GM12878 (cell line): ENCODE measurements at regions not wholly inside any gene's neighbourhood (a gene's known extent, or its start where the extent isn't known, plus 50 kb on each side); places are given as distances from the start of the nearest gene placed in this dataset.

Source experiments
- ATAC-seq: fragments of 200-7000 bp; cut with Tn5 transposase; 3 replicates; pipeline ENCODE4 v1.9.1; 2020; ENCODE audit warnings: mild to moderate bottlenecking, moderate library complexity
- BruUV-seq: library from RNA; stranded (reverse); fragments of 400-500 nt; replicated peaks from 2 replicates; lab custom pipeline; 2021; lab: Mats Ljungman, UMichigan
- CTCF ChIA-PET: fragments of 300-600 bp; sonication (Branson Sonifier 250); formaldehyde crosslinking; extraction: SDS; loops from one replicate; lab custom pipeline; 2021; ENCODE audit warnings: inconsistent platforms; lab: Yijun Ruan, JAX
- POLR2A ChIA-PET: fragments of 350-600 bp; formaldehyde crosslinking; extraction: SDS; loops from one replicate; lab custom pipeline; 2021; ENCODE audit warnings: inconsistent platforms; lab: Charles Lee
- RAD21 ChIA-PET: fragments of 300-600 bp; sonication (Branson Sonifier 250); formaldehyde crosslinking; loops from one replicate; lab custom pipeline; 2023; ENCODE audit warnings: antibody characterized with exemption; ENCODE audit not compliant: unreplicated experiment; lab: Charles Lee
- SMC1A ChIA-PET: fragments of 300-600 bp; sonication (Branson Sonifier 250); formaldehyde crosslinking; loops from one replicate; lab custom pipeline; 2023; ENCODE audit not compliant: unreplicated experiment, uncharacterized antibody; lab: Charles Lee
- DNase-seq: peaks from one replicate; pipeline ENCODE4 v3.0.0-alpha.2; 2011; ENCODE audit warnings: low read depth, low spot score
- FAIRE-seq: peaks from 3 replicates; lab custom pipeline; 2011; peaks lifted over from hg19 to GRCh38; lab: Jason Lieb, UNC
- H2AFZ ChIP-seq: 2 replicates; pipeline ENCODE4 v1.6.0; 2011; ENCODE audit warnings: low read depth, low read length, control low read depth; ENCODE audit not compliant: control insufficient read depth
- H3K27ac ChIP-seq: 2 replicates; pipeline ENCODE4 v1.5.1; 2011; ENCODE audit warnings: control low read depth; ENCODE audit not compliant: control insufficient read depth, insufficient read depth
- H3K27me3 ChIP-seq, 2 experiments: replicated peaks in 1 of 2; 2 replicates each; pipeline versions ENCODE4 v1.6.0 to v1.6.1; 2011; ENCODE audit warnings: low read length in 1 of 2; ENCODE audit not compliant: control insufficient read depth in 2 of 2, insufficient read depth in 2 of 2
- H3K36me3 ChIP-seq, 2 experiments: 2 replicates each; pipeline ENCODE4 v1.5.1; 2011; ENCODE audit warnings: low read length in 1 of 2; ENCODE audit not compliant: control insufficient read depth in 2 of 2, insufficient read depth in 2 of 2
- H3K4me1 ChIP-seq: 2 replicates; pipeline ENCODE4 v1.6.1; 2011; ENCODE audit warnings: mild to moderate bottlenecking, low read length, moderate library complexity, mixed read lengths; ENCODE audit not compliant: control insufficient read depth, insufficient read depth
- H3K4me2 ChIP-seq: 2 replicates; pipeline ENCODE4 v1.6.0; 2011; ENCODE audit warnings: control low read depth; ENCODE audit not compliant: control insufficient read depth, insufficient read depth
- H3K4me3 ChIP-seq: fragments of 200-600 bp; sonication (generic); 2 replicates; pipeline ENCODE4 v1.5.1; 2016
- H3K79me2 ChIP-seq: 2 replicates; pipeline ENCODE4 v1.6.0; 2011; ENCODE audit warnings: low read length; ENCODE audit not compliant: control insufficient read depth, insufficient read depth
- H3K9ac ChIP-seq: 2 replicates; pipeline ENCODE4 v1.8.0; 2011; ENCODE audit warnings: low read length, control low read depth, mixed read lengths; ENCODE audit not compliant: control insufficient read depth, insufficient read depth
- H3K9me3 ChIP-seq: replicated peaks from 3 replicates; pipeline ENCODE4 v1.5.1; 2011; ENCODE audit warnings: mild to moderate bottlenecking, low read length; ENCODE audit not compliant: control insufficient read depth, insufficient read depth
- H4K20me1 ChIP-seq: 2 replicates; pipeline ENCODE4 v1.6.0; 2011; ENCODE audit not compliant: control insufficient read depth, insufficient read depth
- FOXM1 ChIP-seq: IDR thresholded peaks from 2 replicates; pipeline ENCODE4 v1.6.1; 2012; ENCODE audit warnings: low read depth, mild to moderate bottlenecking, inconsistent platforms, low read length, moderate library complexity
- IKZF2 ChIP-seq, 2 experiments: fragments of 450-650 bp; IDR thresholded peaks; 2 replicates each; pipeline ENCODE4 v1.6.1; 2017; ENCODE audit warnings: mild to moderate bottlenecking in 2 of 2, moderate library complexity in 2 of 2
- IRF4 ChIP-seq: IDR thresholded peaks from 2 replicates; pipeline ENCODE4 v1.6.1; 2011; ENCODE audit warnings: low read depth, low read length
- MXI1 ChIP-seq: fragments of 150-350 bp; IDR thresholded peaks from 2 replicates; pipeline ENCODE4 v1.6.1; 2011; ENCODE audit warnings: low read depth, mild to moderate bottlenecking, inconsistent platforms, low read length, improper control_type of control experiment
- PML ChIP-seq: IDR thresholded peaks from 2 replicates; pipeline ENCODE4 v1.6.1; 2012; ENCODE audit warnings: low read length, inconsistent platforms
- WGBS: methylation state at CpG from one replicate; pipeline ENCODE4 v1.1.6; 2016; ENCODE audit warnings: low lambda C conversion rate; ENCODE audit not compliant: insufficient replicate concordance, insufficient coverage; ENCODE audit errors: missing lambda C conversion rate; 5-methylcytosine and 5-hydroxymethylcytosine counted together
- in situ Hi-C: fragments of 300-500 bp; cut with MboI; formaldehyde crosslinking; loops from 9 replicates; pipeline ENCODE4 v1.14.3; 2018; ENCODE audit warnings: mixed read lengths
- intact Hi-C: fragments of 100-400 bp; cut with micrococcal nuclease; formaldehyde crosslinking; loops from one replicate; pipeline ENCODE4 v1.14.2; 2022; ENCODE audit not compliant: unreplicated experiment
- TF ChIP-seq, protein P1 (sequence below): IDR thresholded peaks from 2 replicates; pipeline ENCODE4 v1.6.1; 2012; ENCODE audit warnings: improper control_type of control experiment, low read depth, low read length; ENCODE audit not compliant: insufficient replicate concordance
- TF ChIP-seq, protein P2 (sequence below): fragments of 450-650 bp; IDR thresholded peaks from 2 replicates; pipeline ENCODE4 v1.6.1; 2017; ENCODE audit warnings: borderline replicate concordance

DNA sequence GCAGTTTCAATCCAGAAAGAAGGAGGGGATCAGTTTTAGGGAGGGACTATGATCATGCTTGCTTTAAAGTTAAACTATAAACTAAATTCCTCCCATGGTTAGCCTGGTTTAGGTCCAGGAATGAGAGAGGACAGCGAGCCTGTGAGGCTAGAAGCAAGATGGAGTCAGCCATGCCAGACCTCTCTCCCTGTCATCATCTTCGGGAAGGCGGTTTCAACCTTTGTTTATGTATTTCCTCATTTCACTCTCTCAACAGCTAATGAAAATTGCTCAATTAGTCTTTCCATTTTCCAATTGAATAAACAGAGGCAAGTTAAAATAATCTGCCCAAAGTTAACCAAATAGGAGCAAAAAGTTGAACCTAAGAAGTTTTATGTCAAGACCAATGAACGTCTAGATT, 201.5 kb downstream of the KCNJ2 start:
- BruUV-seq = no TSS peak

More for the DNA sequence above, 201.5 kb downstream of the KCNJ2 start:
- RAD21 ChIA-PET = no interaction called here
- Histone ChIP-seq H3K9me3 (no peaks in the 10 kb centered on the region), H3K4me1 (no peaks in the 10 kb centered on the region), H4K20me1 (no peaks in the 10 kb centered on the region), H3K27me3 (no peaks in the 10 kb centered on the region), H3K27ac (no peak overlapping the region), H3K9ac (no peak overlapping the region), H3K4me2 (no peak overlapping the region)
- 27% methylated on average over 4 of the region's 4 CpGs for WGBS
- DNase-seq = no peak
- CTCF ChIA-PET = interaction anchor here (0.8 kb wide), 1 partner anchor 9 kb away, joined by 4 read pairs; no protein-coding TSS in a partner anchor
- no peak for FAIRE-seq
- intact Hi-C loops = no loop called here
- TF ChIP-seq PML (no peak), IKZF2 (IDR thresholded peaks at IDR 0.05) (no peak), FOXM1 (no peak), IRF4 (no peak), MXI1 (no peak)
- TF ChIP-seq, protein P1, sequence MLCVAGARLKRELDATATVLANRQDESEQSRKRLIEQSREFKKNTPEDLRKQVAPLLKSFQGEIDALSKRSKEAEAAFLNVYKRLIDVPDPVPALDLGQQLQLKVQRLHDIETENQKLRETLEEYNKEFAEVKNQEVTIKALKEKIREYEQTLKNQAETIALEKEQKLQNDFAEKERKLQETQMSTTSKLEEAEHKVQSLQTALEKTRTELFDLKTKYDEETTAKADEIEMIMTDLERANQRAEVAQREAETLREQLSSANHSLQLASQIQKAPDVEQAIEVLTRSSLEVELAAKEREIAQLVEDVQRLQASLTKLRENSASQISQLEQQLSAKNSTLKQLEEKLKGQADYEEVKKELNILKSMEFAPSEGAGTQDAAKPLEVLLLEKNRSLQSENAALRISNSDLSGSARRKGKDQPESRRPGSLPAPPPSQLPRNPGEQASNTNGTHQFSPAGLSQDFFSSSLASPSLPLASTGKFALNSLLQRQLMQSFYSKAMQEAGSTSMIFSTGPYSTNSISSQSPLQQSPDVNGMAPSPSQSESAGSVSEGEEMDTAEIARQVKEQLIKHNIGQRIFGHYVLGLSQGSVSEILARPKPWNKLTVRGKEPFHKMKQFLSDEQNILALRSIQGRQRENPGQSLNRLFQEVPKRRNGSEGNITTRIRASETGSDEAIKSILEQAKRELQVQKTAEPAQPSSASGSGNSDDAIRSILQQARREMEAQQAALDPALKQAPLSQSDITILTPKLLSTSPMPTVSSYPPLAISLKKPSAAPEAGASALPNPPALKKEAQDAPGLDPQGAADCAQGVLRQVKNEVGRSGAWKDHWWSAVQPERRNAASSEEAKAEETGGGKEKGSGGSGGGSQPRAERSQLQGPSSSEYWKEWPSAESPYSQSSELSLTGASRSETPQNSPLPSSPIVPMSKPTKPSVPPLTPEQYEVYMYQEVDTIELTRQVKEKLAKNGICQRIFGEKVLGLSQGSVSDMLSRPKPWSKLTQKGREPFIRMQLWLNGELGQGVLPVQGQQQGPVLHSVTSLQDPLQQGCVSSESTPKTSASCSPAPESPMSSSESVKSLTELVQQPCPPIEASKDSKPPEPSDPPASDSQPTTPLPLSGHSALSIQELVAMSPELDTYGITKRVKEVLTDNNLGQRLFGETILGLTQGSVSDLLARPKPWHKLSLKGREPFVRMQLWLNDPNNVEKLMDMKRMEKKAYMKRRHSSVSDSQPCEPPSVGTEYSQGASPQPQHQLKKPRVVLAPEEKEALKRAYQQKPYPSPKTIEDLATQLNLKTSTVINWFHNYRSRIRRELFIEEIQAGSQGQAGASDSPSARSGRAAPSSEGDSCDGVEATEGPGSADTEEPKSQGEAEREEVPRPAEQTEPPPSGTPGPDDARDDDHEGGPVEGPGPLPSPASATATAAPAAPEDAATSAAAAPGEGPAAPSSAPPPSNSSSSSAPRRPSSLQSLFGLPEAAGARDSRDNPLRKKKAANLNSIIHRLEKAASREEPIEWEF = no peak
- TF ChIP-seq, protein P2, sequence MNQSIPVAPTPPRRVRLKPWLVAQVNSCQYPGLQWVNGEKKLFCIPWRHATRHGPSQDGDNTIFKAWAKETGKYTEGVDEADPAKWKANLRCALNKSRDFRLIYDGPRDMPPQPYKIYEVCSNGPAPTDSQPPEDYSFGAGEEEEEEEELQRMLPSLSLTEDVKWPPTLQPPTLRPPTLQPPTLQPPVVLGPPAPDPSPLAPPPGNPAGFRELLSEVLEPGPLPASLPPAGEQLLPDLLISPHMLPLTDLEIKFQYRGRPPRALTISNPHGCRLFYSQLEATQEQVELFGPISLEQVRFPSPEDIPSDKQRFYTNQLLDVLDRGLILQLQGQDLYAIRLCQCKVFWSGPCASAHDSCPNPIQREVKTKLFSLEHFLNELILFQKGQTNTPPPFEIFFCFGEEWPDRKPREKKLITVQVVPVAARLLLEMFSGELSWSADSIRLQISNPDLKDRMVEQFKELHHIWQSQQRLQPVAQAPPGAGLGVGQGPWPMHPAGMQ = no peak
- TF ChIP-seq, all 136 proteins: peak for 0
- Histone ChIP-seq H3K4me3 (no peak overlapping the region), H3K79me2 (no peaks in the 10 kb centered on the region), H2AFZ (no peak overlapping the region), H3K36me3 (no peaks in the 10 kb centered on the region)
- SMC1A ChIA-PET = interaction anchor here (0.9 to 1.4 kb wide), 3 partner anchors 9 to 32 kb away, joined by 3 to 4 read pairs (median 3); no protein-coding TSS in a partner anchor
- ATAC-seq = no peak
- in situ Hi-C loops = no loop called here
- POLR2A ChIA-PET = interaction anchor here (0.8 kb wide), 1 partner anchor 13 kb away, joined by 5 read pairs; no protein-coding TSS in a partner anchor
